ENCODE measurements at regions not wholly inside any gene's neighbourhood (a gene's known extent, or its start where the extent isn't known, plus 50 kb on each side); places are given as distances from the start of the nearest gene placed in this dataset.

DNA sequence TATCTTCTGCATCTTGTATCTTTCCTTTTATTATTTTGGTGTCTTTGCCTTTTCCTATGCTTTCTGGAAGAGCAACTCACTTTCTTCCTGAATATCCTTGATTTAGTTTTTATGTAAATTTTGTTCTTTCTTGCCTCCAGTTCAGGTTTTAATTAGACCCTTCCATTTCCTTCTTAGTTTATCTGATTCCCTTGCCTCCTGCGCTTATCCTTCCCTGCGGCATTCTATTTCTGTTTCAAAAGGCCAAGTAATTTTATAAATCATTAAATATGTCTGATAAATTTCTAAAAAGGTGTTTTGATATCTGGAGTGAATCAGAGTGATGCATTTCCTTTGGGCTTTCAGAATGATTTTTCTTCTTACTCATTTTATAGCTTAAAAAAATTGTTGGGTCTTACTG is 167.7 kb upstream of the WDR11 start:
- Histone ChIP-seq H3K79me2 (ENCODE audit: control insufficient read depth, insufficient read depth, low read length) (no peaks in the 10 kb centered on the region), H3K4me3 (replicated peaks in 1 of 4; ENCODE audit: control extremely low read depth in 1 of 4, insufficient read depth in 1 of 4, low read depth in 3 of 4, low read length in 4 of 4) (no peak overlapping the region), H2AFZ (ENCODE audit: low read length) (no peak overlapping the region), H3K27ac (ENCODE audit: insufficient read depth, low read length) (no peak overlapping the region), H3K4me2 (ENCODE audit: extremely low read depth, insufficient read depth, low read length) (no peak overlapping the region), H3K9ac (ENCODE audit: insufficient read depth, low read length) (no peak overlapping the region), H3K9me3 (ENCODE audit: control insufficient read depth, insufficient read depth, low read depth, low read length) (no peaks in the 10 kb centered on the region), H3K27me3 (ENCODE audit: control insufficient read depth, insufficient read depth, low read length) (no peaks in the 10 kb centered on the region), H4K20me1 (ENCODE audit: control insufficient read depth, extremely low read depth, insufficient read depth, low read length) (no peaks in the 10 kb centered on the region), H3K4me1 (ENCODE audit: control insufficient read depth, extremely low read depth, insufficient read depth, low read length) (no peaks in the 10 kb centered on the region), H3K36me3 (ENCODE audit: control insufficient read depth, insufficient read depth, low read length) (no peaks in the 10 kb centered on the region)
- no peak for DNase-seq (ENCODE audit: low read depth in 2 of 2)
- TF ChIP-seq EZH2 (IDR thresholded peaks at IDR 0.05; ENCODE audit: low read length, missing control alignments) (no peak), CTCF (conservative IDR thresholded peaks at IDR 0.05 in 1 of 2, IDR thresholded peaks at IDR 0.05 in 1 of 2; ENCODE audit: low read depth in 1 of 2, low read length in 2 of 2) (no peak)

DNA sequence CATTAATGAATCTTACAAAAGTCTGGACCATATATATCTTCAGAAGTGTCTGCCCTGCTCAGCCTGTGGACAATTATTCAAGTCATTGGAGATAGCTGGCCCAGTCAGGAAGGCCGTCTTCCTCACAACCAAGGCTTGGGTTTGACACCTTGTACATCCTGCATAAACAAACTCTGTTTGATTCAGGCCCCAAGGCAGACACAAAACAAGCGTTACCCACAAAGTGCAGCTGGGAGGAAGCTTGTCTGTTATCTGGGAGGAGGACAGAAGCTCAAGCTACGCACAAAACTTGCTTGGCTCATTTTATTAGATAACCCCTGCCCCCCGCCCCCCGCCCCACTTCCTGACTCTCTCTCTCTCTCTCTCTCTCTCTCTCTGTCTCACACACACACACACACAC is 166.9 kb upstream of the WDR11 start:
- Histone ChIP-seq H3K4me1 (ENCODE audit: control insufficient read depth, extremely low read depth, insufficient read depth, low read length) (no peaks in the 10 kb centered on the region), H3K4me3 (replicated peaks in 1 of 4; ENCODE audit: control extremely low read depth in 1 of 4, insufficient read depth in 1 of 4, low read depth in 3 of 4, low read length in 4 of 4) (no peak overlapping the region), H3K27ac (ENCODE audit: insufficient read depth, low read length) (no peak overlapping the region), H4K20me1 (ENCODE audit: control insufficient read depth, extremely low read depth, insufficient read depth, low read length) (no peaks in the 10 kb centered on the region), H3K9ac (ENCODE audit: insufficient read depth, low read length) (no peak overlapping the region), H3K4me2 (ENCODE audit: extremely low read depth, insufficient read depth, low read length) (no peak overlapping the region), H3K36me3 (ENCODE audit: control insufficient read depth, insufficient read depth, low read length) (no peaks in the 10 kb centered on the region), H3K9me3 (ENCODE audit: control insufficient read depth, insufficient read depth, low read depth, low read length) (no peaks in the 10 kb centered on the region), H3K79me2 (ENCODE audit: control insufficient read depth, insufficient read depth, low read length) (no peaks in the 10 kb centered on the region), H2AFZ (ENCODE audit: low read length) (no peak overlapping the region), H3K27me3 (ENCODE audit: control insufficient read depth, insufficient read depth, low read length) (no peaks in the 10 kb centered on the region)
- no peak for DNase-seq (ENCODE audit: low read depth in 2 of 2)
- TF ChIP-seq CTCF (conservative IDR thresholded peaks at IDR 0.05 in 1 of 2, IDR thresholded peaks at IDR 0.05 in 1 of 2; ENCODE audit: low read depth in 1 of 2, low read length in 2 of 2) (no peak), EZH2 (IDR thresholded peaks at IDR 0.05; ENCODE audit: low read length, missing control alignments) (no peak)

GRCh38 chr10:120685136-120685535 is 166.0 kb upstream of the WDR11 start:
- Histone ChIP-seq H4K20me1 (ENCODE audit: control insufficient read depth, extremely low read depth, insufficient read depth, low read length) (no peaks in the 10 kb centered on the region), H3K4me3 (replicated peaks in 1 of 4; ENCODE audit: control extremely low read depth in 1 of 4, insufficient read depth in 1 of 4, low read depth in 3 of 4, low read length in 4 of 4) (no peak overlapping the region), H3K9ac (ENCODE audit: insufficient read depth, low read length) (no peak overlapping the region), H3K36me3 (ENCODE audit: control insufficient read depth, insufficient read depth, low read length) (no peaks in the 10 kb centered on the region), H3K79me2 (ENCODE audit: control insufficient read depth, insufficient read depth, low read length) (no peaks in the 10 kb centered on the region), H3K27ac (ENCODE audit: insufficient read depth, low read length) (no peak overlapping the region), H3K9me3 (ENCODE audit: control insufficient read depth, insufficient read depth, low read depth, low read length) (no peaks in the 10 kb centered on the region), H3K4me1 (ENCODE audit: control insufficient read depth, extremely low read depth, insufficient read depth, low read length) (no peaks in the 10 kb centered on the region), H3K27me3 (ENCODE audit: control insufficient read depth, insufficient read depth, low read length) (no peaks in the 10 kb centered on the region), H2AFZ (ENCODE audit: low read length) (no peak overlapping the region), H3K4me2 (ENCODE audit: extremely low read depth, insufficient read depth, low read length) (no peak overlapping the region)
- TF ChIP-seq CTCF (conservative IDR thresholded peaks at IDR 0.05 in 1 of 2, IDR thresholded peaks at IDR 0.05 in 1 of 2; ENCODE audit: low read depth in 1 of 2, low read length in 2 of 2) (no peak), EZH2 (IDR thresholded peaks at IDR 0.05; ENCODE audit: low read length, missing control alignments) (no peak)
- no peak for DNase-seq (ENCODE audit: low read depth in 2 of 2)

Data from fibroblast of lung (primary cell).